IMR-90 (cell line): ENCODE measurements at regions not wholly inside any gene's neighbourhood (a gene's known extent, or its start where the extent isn't known, plus 50 kb on each side); places are given as distances from the start of the nearest gene placed in this dataset.

Experiments
- ATAC-seq: fragments of 200-7000 bp; cut with Tn5 transposase; 2 replicates; pipeline ENCODE4 v1.9.1; 2020; ENCODE audit warnings: low read depth, mild to moderate bottlenecking, moderate library complexity
- BruUV-seq: library from RNA; stranded (reverse); fragments of 400-500 nt; replicated peaks from 2 replicates; lab custom pipeline; 2021; lab: Mats Ljungman, UMichigan
- CTCF ChIA-PET: fragments of 300-600 bp; formaldehyde crosslinking; extraction: SDS; loops from one replicate; lab custom pipeline; 2021; ENCODE audit warnings: antibody characterized with exemption; lab: Yijun Ruan, JAX
- POLR2A ChIA-PET: fragments of 300-600 bp; sonication (Branson Sonifier 250); formaldehyde crosslinking; loops from one replicate; lab custom pipeline; 2022; ENCODE audit warnings: antibody characterized with exemption; ENCODE audit not compliant: unreplicated experiment; lab: Charles Lee
- DNase-seq: peaks from one replicate; pipeline ENCODE4 v3.0.0; 2013
- H2AFZ ChIP-seq: replicated peaks from 2 replicates; pipeline ENCODE3; 2013; ENCODE audit warnings: low read length, mild to moderate bottlenecking; ENCODE audit not compliant: poor library complexity
- H2AK5ac ChIP-seq: 2 replicates; pipeline ENCODE4 v1.6.1; 2013; ENCODE audit warnings: low read depth, low read length, inconsistent platforms
- H2AK9ac ChIP-seq: replicated peaks from 2 replicates; pipeline ENCODE3; 2013; ENCODE audit warnings: mild to moderate bottlenecking, low read depth, low read length, moderate library complexity; ENCODE audit not compliant: poor library complexity
- H2BK120ac ChIP-seq: 2 replicates; pipeline ENCODE4 v1.6.1; 2013; ENCODE audit warnings: low read depth, low read length, inconsistent platforms
- H2BK15ac ChIP-seq: 3 replicates; pipeline ENCODE4 v1.6.1; 2013; ENCODE audit warnings: low read depth, low read length, inconsistent platforms
- H2BK20ac ChIP-seq: 2 replicates; pipeline ENCODE4 v1.6.1; 2013; ENCODE audit warnings: low read depth, mild to moderate bottlenecking, inconsistent platforms, low read length, moderate library complexity
- H2BK5ac ChIP-seq: 2 replicates; pipeline ENCODE4 v1.6.1; 2013; ENCODE audit warnings: mild to moderate bottlenecking, low read depth, low read length, inconsistent platforms; ENCODE audit not compliant: poor library complexity, severe bottlenecking
- H3K14ac ChIP-seq: replicated peaks from 2 replicates; pipeline ENCODE4 v1.6.1; 2013; ENCODE audit warnings: low read depth, low read length, inconsistent platforms
- H3K18ac ChIP-seq: 2 replicates; pipeline ENCODE4 v1.6.1; 2013; ENCODE audit warnings: low read depth, low read length, control low read depth
- H3K23ac ChIP-seq: 2 replicates; pipeline ENCODE4 v1.6.1; 2013; ENCODE audit warnings: low read depth, low read length, inconsistent platforms
- H3K27ac ChIP-seq: 2 replicates; pipeline ENCODE4 v1.5.1; 2013; ENCODE audit warnings: mild to moderate bottlenecking, control low read depth, low read length; ENCODE audit not compliant: insufficient read depth
- H3K27me3 ChIP-seq: 2 replicates; pipeline ENCODE4 v1.6.1; 2013; ENCODE audit warnings: low read length; ENCODE audit not compliant: control insufficient read depth, insufficient read depth
- H3K36me3 ChIP-seq: 2 replicates; pipeline ENCODE4 v1.6.1; 2013; ENCODE audit warnings: low read length, mixed read lengths; ENCODE audit not compliant: control insufficient read depth, insufficient read depth
- H3K4ac ChIP-seq: 2 replicates; pipeline ENCODE4 v1.6.1; 2013; ENCODE audit warnings: low read depth, low read length, inconsistent platforms
- H3K4me1 ChIP-seq: 2 replicates; pipeline ENCODE4 v1.6.1; 2013; ENCODE audit warnings: low read length, mixed read lengths; ENCODE audit not compliant: control insufficient read depth, insufficient read depth
- H3K4me2 ChIP-seq: 2 replicates; pipeline ENCODE4 v1.6.1; 2013; ENCODE audit warnings: low read depth, mild to moderate bottlenecking, control low read depth, low read length, moderate library complexity
- H3K4me3 ChIP-seq: 2 replicates; pipeline ENCODE4 v1.5.1; 2013; ENCODE audit warnings: low read depth, mild to moderate bottlenecking, control low read depth, low read length, moderate library complexity; ENCODE audit not compliant: insufficient read depth
- H3K56ac ChIP-seq: 2 replicates; pipeline ENCODE4 v1.6.1; 2013; ENCODE audit warnings: low read length, inconsistent platforms; ENCODE audit not compliant: insufficient read depth; ENCODE audit errors: extremely low read depth
- H3K79me1 ChIP-seq, 2 experiments: 2 replicates each; pipeline ENCODE4 v1.6.1; 2013; ENCODE audit warnings: low read length in 2 of 2, inconsistent platforms in 1 of 2, low read depth in 1 of 2
- H3K9ac ChIP-seq: 2 replicates; pipeline ENCODE4 v1.6.1; 2013; ENCODE audit warnings: low read depth, low read length, control low read depth
- H3K9me1 ChIP-seq: 2 replicates; pipeline ENCODE4 v1.6.1; 2013; ENCODE audit warnings: low read length, inconsistent platforms; ENCODE audit not compliant: insufficient read depth
- H3K9me3 ChIP-seq: 2 replicates; pipeline ENCODE4 v1.6.1; 2013; ENCODE audit warnings: low read length; ENCODE audit not compliant: control insufficient read depth, insufficient read depth
- H4K20me1 ChIP-seq: 2 replicates; pipeline ENCODE4 v1.6.1; 2013; ENCODE audit warnings: low read length, inconsistent platforms; ENCODE audit not compliant: insufficient read depth
- H4K5ac ChIP-seq: 2 replicates; pipeline ENCODE4 v1.6.1; 2013; ENCODE audit warnings: mild to moderate bottlenecking, low read depth, low read length, control low read depth
- H4K8ac ChIP-seq, 2 experiments: 2 replicates each; pipeline ENCODE4 v1.6.1; 2013; ENCODE audit warnings: low read depth in 2 of 2, low read length in 2 of 2, control low read depth in 1 of 2, inconsistent platforms in 1 of 2
- H4K91ac ChIP-seq: 2 replicates; pipeline ENCODE4 v1.6.1; 2013; ENCODE audit warnings: low read depth, low read length, inconsistent platforms; ENCODE audit not compliant: insufficient read depth
- CEBPB ChIP-seq: IDR thresholded peaks from 2 replicates; pipeline ENCODE4 v1.6.1; 2012; ENCODE audit warnings: low read depth, low read length, improper control_type of control experiment
- CHD1 ChIP-seq: IDR thresholded peaks from 2 replicates; pipeline ENCODE4 v1.6.1; 2012; ENCODE audit warnings: low read depth, low read length, improper control_type of control experiment
- CTCF ChIP-seq: conservative IDR thresholded peaks from 2 replicates; pipeline ENCODE4 v1.5.1; 2012; ENCODE audit warnings: mild to moderate bottlenecking, low read depth, low read length, improper control_type of control experiment
- ELK1 ChIP-seq: fragments of 150-350 bp; IDR thresholded peaks from 2 replicates; pipeline ENCODE4 v1.6.1; 2016; ENCODE audit warnings: low read depth, mild to moderate bottlenecking, low read length, moderate library complexity, borderline replicate concordance
- FOS ChIP-seq: fragments of 150-350 bp; IDR thresholded peaks from 2 replicates; pipeline ENCODE4 v1.6.1; 2016; ENCODE audit warnings: low read depth, low read length
- MAZ ChIP-seq: IDR thresholded peaks from 2 replicates; pipeline ENCODE4 v1.6.1; 2012; ENCODE audit warnings: low read depth, mild to moderate bottlenecking, low read length, improper control_type of control experiment, moderate library complexity, borderline replicate concordance
- RCOR1 ChIP-seq: IDR thresholded peaks from 2 replicates; pipeline ENCODE4 v1.6.1; 2012; ENCODE audit warnings: mild to moderate bottlenecking, low read length, improper control_type of control experiment; ENCODE audit not compliant: insufficient replicate concordance
- RFX5 ChIP-seq: IDR thresholded peaks from 2 replicates; pipeline ENCODE4 v1.8.0; 2012; ENCODE audit warnings: low read depth, mild to moderate bottlenecking, low read length, moderate library complexity
- WGBS, 2 experiments: methylation state at CpG; one replicate each; pipeline versions ENCODE4 v1.1.5 to v1.1.7; 2013; ENCODE audit warnings: missing lambda C conversion rate in 2 of 2; ENCODE audit not compliant: insufficient read length in 1 of 2; ENCODE audit errors: extremely low coverage in 2 of 2; 5-methylcytosine and 5-hydroxymethylcytosine counted together
- dilution Hi-C: fragments of 300-500 bp; cut with HindIII; formaldehyde crosslinking; loops from one replicate; pipeline ENCODE4 v1.14.3; 2018; ENCODE audit warnings: low sequenced_read_pairs; ENCODE audit not compliant: unreplicated experiment
- in situ Hi-C: fragments of 300-500 bp; cut with MboI; formaldehyde crosslinking; loops from 3 replicates; pipeline ENCODE4 v1.14.3; 2019; ENCODE audit warnings: low sequenced_read_pairs, inconsistent platforms, mixed read lengths
- intact Hi-C: fragments of 100-400 bp; cut with micrococcal nuclease; formaldehyde crosslinking; loops from 2 replicates; pipeline ENCODE4 v1.10.0; 2022
- TF ChIP-seq, protein P1 (sequence below): fragments of 150-350 bp; IDR thresholded peaks from 2 replicates; pipeline ENCODE4 v1.6.1; 2017; ENCODE audit warnings: mild to moderate bottlenecking, antibody characterized with exemption, low read length, low read depth

- H2BK5ac ChIP-seq = no peak overlapping the region
- H3K4me3 ChIP-seq = no peak overlapping the region
- no peak overlapping the region for H3K18ac ChIP-seq
- no CpG with 5 or more reads among the region's 5 CpGs for WGBS, 2 experiments
- CTCF ChIA-PET = no interaction called here
- no peak overlapping the region for H2AK9ac ChIP-seq
- peaks cover 18% of the 10 kb centered on the region; the same call in 1 of the 2 replicates for H3K9me3 ChIP-seq
- dilution Hi-C loops = no loop called here
- no peak overlapping the region for H3K4me2 ChIP-seq
- H4K8ac ChIP-seq = no peak overlapping the region
- no peaks in the 10 kb centered on the region for H3K9me1 ChIP-seq
- no peaks in the 10 kb centered on the region for H3K4me1 ChIP-seq
- H3K9ac ChIP-seq = no peak overlapping the region
- BruUV-seq = no TSS peak
- no peak overlapping the region for H3K56ac ChIP-seq
- no peaks in the 10 kb centered on the region for H3K27me3 ChIP-seq
- intact Hi-C loops = no loop called here
- no peaks in the 10 kb centered on the region for H4K20me1 ChIP-seq
- no peak overlapping the region for H3K4ac ChIP-seq
- H2BK120ac ChIP-seq = no peak overlapping the region
- H3K79me1 ChIP-seq = no peaks in the 10 kb centered on the region
- in situ Hi-C loops = no loop called here
- no peak overlapping the region for H3K23ac ChIP-seq
- POLR2A ChIA-PET = no interaction called here
- DNase-seq (no peak), ATAC-seq (no peak)
- no peak overlapping the region for H3K27ac ChIP-seq
- H2BK15ac ChIP-seq = no peak overlapping the region
- H2AFZ ChIP-seq = no peak overlapping the region
- no peak overlapping the region for H2BK20ac ChIP-seq
- no peak overlapping the region for H3K14ac ChIP-seq
- TF ChIP-seq, protein P1, sequence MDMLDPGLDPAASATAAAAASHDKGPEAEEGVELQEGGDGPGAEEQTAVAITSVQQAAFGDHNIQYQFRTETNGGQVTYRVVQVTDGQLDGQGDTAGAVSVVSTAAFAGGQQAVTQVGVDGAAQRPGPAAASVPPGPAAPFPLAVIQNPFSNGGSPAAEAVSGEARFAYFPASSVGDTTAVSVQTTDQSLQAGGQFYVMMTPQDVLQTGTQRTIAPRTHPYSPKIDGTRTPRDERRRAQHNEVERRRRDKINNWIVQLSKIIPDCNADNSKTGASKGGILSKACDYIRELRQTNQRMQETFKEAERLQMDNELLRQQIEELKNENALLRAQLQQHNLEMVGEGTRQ = no peak
- no peak for TF ChIP-seq ELK1
- TF ChIP-seq FOS = no peak
- TF ChIP-seq MAZ = no peak
- no peak for TF ChIP-seq CHD1
- no peak for TF ChIP-seq RCOR1
- no peak for TF ChIP-seq CEBPB
- TF ChIP-seq CTCF = no peak
- TF ChIP-seq RFX5 = no peak
- no peaks in the 10 kb centered on the region for H3K36me3 ChIP-seq
- H2AK5ac ChIP-seq = no peak overlapping the region
- no peak overlapping the region for H4K91ac ChIP-seq
- no peak overlapping the region for H4K5ac ChIP-seq
Observed at GRCh38 chr2:239479471-239479870, 78.7 kb upstream of the HDAC4 start.
